Right cardiac atrium (tissue), 5 donors: ENCODE measurements at regions not wholly inside any gene's neighbourhood (a gene's known extent, or its start where the extent isn't known, plus 50 kb on each side); places are given as distances from the start of the nearest gene placed in this dataset.
"Not testable (repeated sequence)": the region's sequence is repeated elsewhere in the genome, so short reads cannot be mapped to it uniquely, and the experiment has no call there.

ENCODE experiments used
- ATAC-seq, 2 donors: fragments of 200-7000 bp; cut with Tn5 transposase; one replicate each; pipeline versions ENCODE4 v1.8.0 to v1.9.1; 2020; ENCODE audit warnings: moderate library complexity in 2 of 2, mild to moderate bottlenecking in 1 of 2
- DNase-seq, 3 donors: peaks; one replicate each; pipeline ENCODE4 v3.0.0-alpha.2; 2020
- H3K27ac ChIP-seq: one replicate; pipeline ENCODE4 v1.5.1; 2013; ENCODE audit warnings: mild to moderate bottlenecking, low read length, control low read depth, moderate library complexity
- H3K27me3 ChIP-seq: one replicate; pipeline ENCODE4 v1.6.1; 2013; ENCODE audit not compliant: control insufficient read depth, insufficient read depth
- H3K4me1 ChIP-seq: one replicate; pipeline ENCODE4 v1.6.1; 2013; ENCODE audit warnings: low read length; ENCODE audit not compliant: control insufficient read depth, insufficient read depth
- H3K4me3 ChIP-seq: one replicate; pipeline ENCODE4 v1.5.1; 2013; ENCODE audit warnings: low read length, control low read depth
- H3K9me3 ChIP-seq: one replicate; pipeline ENCODE4 v1.6.1; 2013; ENCODE audit warnings: low read length; ENCODE audit not compliant: control insufficient read depth
- WGBS: extraction: QIAGEN DNeasy Blood & Tissue Kit; methylation state at CpG from one replicate; pipeline ENCODE4 v1.1.7; 2013; 5-methylcytosine and 5-hydroxymethylcytosine counted together
- intact Hi-C, 4 donors: fragments of 100-400 bp; cut with DNase I; formaldehyde crosslinking; loops; one replicate each; pipeline versions ENCODE4 v1.11.0 to v1.14.0; 2022 to 2023
- donor health status: healthy with polysubstance abuse.
- donor health status: DM: no; HTN: yes; CAD: no.
- donor health status: DM: no; HTN: no; CAD: no.
- donor health status: DM: no; HTN: yes; CAD: no; lungs with severe emphysema.
- donor health status: DM: yes; HTN: yes; CAD: no.

GRCh38 chr5:176117699-176118238 is 120.5 kb upstream of the SIMC1 start:
- H3K4me3 ChIP-seq, H3K27ac ChIP-seq, intact Hi-C loops, H3K9me3 ChIP-seq, H3K27me3 ChIP-seq, H3K4me1 ChIP-seq, ATAC-seq, DNase-seq: not testable (repeated sequence)
- WGBS: 44% methylated on average over 2 of the region's 8 CpGs

GRCh38 chr5:176122361-176122760 is 115.9 kb upstream of the SIMC1 start:
- WGBS: 82% methylated on average over 2 of the region's 2 CpGs
- H3K4me3 ChIP-seq, intact Hi-C loops, H3K4me1 ChIP-seq, ATAC-seq, H3K9me3 ChIP-seq, DNase-seq, H3K27ac ChIP-seq, H3K27me3 ChIP-seq: not testable (repeated sequence)

- H3K27ac ChIP-seq, intact Hi-C loops, H3K27me3 ChIP-seq, H3K4me1 ChIP-seq, H3K9me3 ChIP-seq, DNase-seq, ATAC-seq, H3K4me3 ChIP-seq: not testable (repeated sequence)
- 86% methylated on average over 11 of the region's 11 CpGs for WGBS
Observed at GRCh38 chr5:176124120-176124519, 114.1 kb upstream of the SIMC1 start.

GRCh38 chr5:176131771-176132170 is 106.5 kb upstream of the SIMC1 start:
- Histone ChIP-seq H3K27me3 (no peaks in the 10 kb centered on the region), H3K27ac (no peak overlapping the region), H3K9me3 (no peaks in the 10 kb centered on the region), H3K4me1 (no peaks in the 10 kb centered on the region), H3K4me3 (no peak overlapping the region)
- intact Hi-C loops: no loop called here
- 23% methylated on average over 1 of the region's 1 CpG for WGBS
- ATAC-seq (no peak), DNase-seq (no peak)

- Histone ChIP-seq H3K27me3 (no peaks in the 10 kb centered on the region), H3K4me3 (no peak overlapping the region), H3K4me1 (no peaks in the 10 kb centered on the region), H3K9me3 (no peaks in the 10 kb centered on the region), H3K27ac (no peak overlapping the region)
- intact Hi-C loops: no loop called here
- 52% methylated on average over 29 of the region's 29 CpGs for WGBS
- ATAC-seq (peak; percentile 25 to 40), DNase-seq (no peak)
Observed at GRCh38 chr5:176132471-176133288, 105.5 kb upstream of the SIMC1 start.

GRCh38 chr5:176133289-176133870 is 104.8 kb upstream of the SIMC1 start:
- no peak overlapping the region for H3K4me3 ChIP-seq
- ATAC-seq (peak; percentile 16 to 23), DNase-seq (no peak)
- 2% methylated on average over 34 of the region's 34 CpGs for WGBS
- intact Hi-C loops: no loop called here
- H3K27ac ChIP-seq: no peak overlapping the region
- no peaks in the 10 kb centered on the region for H3K4me1 ChIP-seq
- no peaks in the 10 kb centered on the region for H3K27me3 ChIP-seq
- no peaks in the 10 kb centered on the region for H3K9me3 ChIP-seq

GRCh38 chr5:176133877-176134276 is 104.3 kb upstream of the SIMC1 start:
- WGBS: 12% methylated on average over 15 of the region's 15 CpGs
- intact Hi-C loops: no loop called here
- Histone ChIP-seq H3K4me3 (no peak overlapping the region), H3K9me3 (no peaks in the 10 kb centered on the region), H3K4me1 (no peaks in the 10 kb centered on the region), H3K27me3 (no peaks in the 10 kb centered on the region), H3K27ac (no peak overlapping the region)
- ATAC-seq: no peak
- no peak for DNase-seq

GRCh38 chr5:176134529-176135223 is 103.5 kb upstream of the SIMC1 start:
- DNase-seq: no peak
- Histone ChIP-seq H3K9me3 (no peaks in the 10 kb centered on the region), H3K4me1 (no peaks in the 10 kb centered on the region), H3K27me3 (no peaks in the 10 kb centered on the region), H3K4me3 (no peak overlapping the region), H3K27ac (no peak overlapping the region)
- peak in 1 of 2 donors; percentile 11 for ATAC-seq
- 27% methylated on average over 17 of the region's 17 CpGs for WGBS
- intact Hi-C loops: no loop called here

- WGBS: 93% methylated on average over 1 of the region's 1 CpG
- not testable (repeated sequence) for DNase-seq, H3K27me3 ChIP-seq
Observed at GRCh38 chr5:176140138-176140537, 98.1 kb upstream of the SIMC1 start.

GRCh38 chr5:176144508-176144907 is 93.7 kb upstream of the SIMC1 start:
- no peaks in the 10 kb centered on the region for H3K4me1 ChIP-seq
- no peaks in the 10 kb centered on the region for H3K9me3 ChIP-seq
- peak in 1 of 2 donors; percentile 62 for ATAC-seq
- WGBS: 57% methylated on average over 2 of the region's 2 CpGs
- no peak overlapping the region for H3K27ac ChIP-seq
- intact Hi-C loops: no loop called here
- no peak overlapping the region for H3K4me3 ChIP-seq
- DNase-seq: no peak
- H3K27me3 ChIP-seq: no peaks in the 10 kb centered on the region

More at GRCh38 chr5:176140138-176140537, 98.1 kb upstream of the SIMC1 start:
- H3K27ac ChIP-seq, intact Hi-C loops, H3K4me3 ChIP-seq, H3K9me3 ChIP-seq, ATAC-seq, H3K4me1 ChIP-seq: not testable (repeated sequence)

GRCh38 chr5:176149948-176150347 is 88.3 kb upstream of the SIMC1 start:
- 95% methylated on average over 3 of the region's 3 CpGs for WGBS
- H3K27me3 ChIP-seq, H3K27ac ChIP-seq, H3K4me1 ChIP-seq, ATAC-seq, intact Hi-C loops, H3K4me3 ChIP-seq, H3K9me3 ChIP-seq, DNase-seq: not testable (repeated sequence)
